H9 (cell line): ENCODE measurements at regions not wholly inside any gene's neighbourhood (a gene's known extent, or its start where the extent isn't known, plus 50 kb on each side); places are given as distances from the start of the nearest gene placed in this dataset.

Experiments used
- DNase-seq: peaks from one replicate; pipeline ENCODE4 v3.0.0-alpha.2; 2017
- H2AFZ ChIP-seq: one replicate; pipeline ENCODE4 v1.6.1; 2013; ENCODE audit warnings: mild to moderate bottlenecking, low read length, control low read depth, moderate library complexity
- H2AK5ac ChIP-seq: 2 replicates; pipeline ENCODE4 v1.6.1; 2013; ENCODE audit warnings: low read length, control low read depth, mixed read lengths; ENCODE audit not compliant: insufficient read length
- H2BK120ac ChIP-seq: one replicate; pipeline ENCODE4 v1.6.1; 2013; ENCODE audit warnings: low read depth, mild to moderate bottlenecking, low read length, control low read depth, inconsistent platforms; ENCODE audit not compliant: poor library complexity, severe bottlenecking
- H2BK12ac ChIP-seq: 2 replicates; pipeline ENCODE4 v1.6.1; 2013; ENCODE audit warnings: low read length, control low read depth, mixed read lengths, low read depth; ENCODE audit not compliant: insufficient read length
- H2BK15ac ChIP-seq: 2 replicates; pipeline ENCODE4 v1.6.1; 2013; ENCODE audit warnings: low read depth, low read length, control low read depth
- H2BK20ac ChIP-seq: one replicate; pipeline ENCODE4 v1.6.1; 2013; ENCODE audit warnings: low read depth, mild to moderate bottlenecking, low read length, control low read depth, inconsistent platforms; ENCODE audit not compliant: poor library complexity, severe bottlenecking
- H2BK5ac ChIP-seq: 2 replicates; pipeline ENCODE4 v1.6.1; 2013; ENCODE audit warnings: low read length, control low read depth, mixed read lengths; ENCODE audit not compliant: insufficient read length
- H3K14ac ChIP-seq: 2 replicates; pipeline ENCODE4 v1.6.1; 2013; ENCODE audit warnings: low read length, control low read depth; ENCODE audit not compliant: insufficient read depth
- H3K18ac ChIP-seq: 2 replicates; pipeline ENCODE4 v1.6.1; 2013; ENCODE audit warnings: low read depth, mild to moderate bottlenecking, mixed read lengths, low read length, control low read depth; ENCODE audit not compliant: insufficient read length
- H3K23ac ChIP-seq: 2 replicates; pipeline ENCODE4 v1.6.1; 2013; ENCODE audit warnings: low read length, control low read depth, mixed read lengths, low read depth; ENCODE audit not compliant: insufficient read length
- H3K23me2 ChIP-seq: 2 replicates; pipeline ENCODE4 v1.6.1; 2013; ENCODE audit warnings: low read depth, mild to moderate bottlenecking, mixed read lengths, low read length, control low read depth; ENCODE audit not compliant: insufficient read length, poor library complexity, severe bottlenecking
- H3K27ac ChIP-seq: 2 replicates; pipeline ENCODE4 v1.5.1; 2013; ENCODE audit warnings: low read length, control low read depth, mixed read lengths, low read depth; ENCODE audit not compliant: insufficient read length
- H3K27me3 ChIP-seq: 2 replicates; pipeline ENCODE4 v1.6.1; 2013; ENCODE audit warnings: low read length, control low read depth, inconsistent platforms; ENCODE audit not compliant: insufficient read depth
- H3K4ac ChIP-seq: 2 replicates; pipeline ENCODE4 v1.6.1; 2013; ENCODE audit warnings: low read depth, mild to moderate bottlenecking, control low read depth, inconsistent platforms, low read length, moderate library complexity
- H3K4me1 ChIP-seq: 2 replicates; pipeline ENCODE4 v1.6.1; 2013; ENCODE audit warnings: low read length, control low read depth, inconsistent platforms; ENCODE audit not compliant: insufficient read depth
- H3K4me2 ChIP-seq: 2 replicates; pipeline ENCODE4 v1.6.1; 2013; ENCODE audit warnings: low read length, control low read depth, mixed read lengths; ENCODE audit not compliant: insufficient read length, insufficient read depth
- H3K56ac ChIP-seq: 2 replicates; pipeline ENCODE4 v1.6.1; 2013; ENCODE audit warnings: low read depth, mild to moderate bottlenecking, mixed read lengths, low read length, control low read depth; ENCODE audit not compliant: insufficient read length
- H3K79me1 ChIP-seq: 2 replicates; pipeline ENCODE4 v1.6.1; 2013; ENCODE audit warnings: low read depth, mild to moderate bottlenecking, moderate library complexity, low read length, control low read depth, inconsistent platforms; ENCODE audit not compliant: insufficient read depth, poor library complexity, severe bottlenecking
- H3K79me2 ChIP-seq: 2 replicates; pipeline ENCODE4 v1.6.1; 2013; ENCODE audit warnings: low read length, control low read depth, inconsistent platforms; ENCODE audit not compliant: insufficient read depth
- H3K9ac ChIP-seq: 2 replicates; pipeline ENCODE4 v1.6.1; 2013; ENCODE audit warnings: low read length, control low read depth, mixed read lengths; ENCODE audit not compliant: insufficient read length; ENCODE audit errors: extremely low read depth
- H3K9me3 ChIP-seq: one replicate; pipeline ENCODE4 v1.6.1; 2013; ENCODE audit warnings: low read depth, low read length, inconsistent platforms; ENCODE audit not compliant: control insufficient read depth
- H3T11ph ChIP-seq: one replicate; pipeline ENCODE4 v1.6.1; 2013; ENCODE audit warnings: mild to moderate bottlenecking, low read length, control low read depth, inconsistent platforms
- H4K20me1 ChIP-seq: one replicate; pipeline ENCODE4 v1.6.1; 2013; ENCODE audit not compliant: control insufficient read depth, insufficient read length, insufficient read depth
- H4K5ac ChIP-seq: 2 replicates; pipeline ENCODE4 v1.6.1; 2013; ENCODE audit warnings: low read depth, mild to moderate bottlenecking, mixed read lengths, low read length, control low read depth; ENCODE audit not compliant: insufficient read length
- H4K8ac ChIP-seq: replicated peaks from 2 replicates; pipeline ENCODE4 v1.6.1; 2013; ENCODE audit warnings: low read length, control low read depth, mixed read lengths, low read depth; ENCODE audit not compliant: insufficient read length
- H4K91ac ChIP-seq: 2 replicates; pipeline ENCODE4 v1.6.1; 2013; ENCODE audit warnings: low read depth, mild to moderate bottlenecking, moderate library complexity, mixed read lengths, low read length, control low read depth; ENCODE audit not compliant: insufficient read length
- H3K27ac Mint-ChIP-seq, 3 experiments: 2 replicates in 2 of 3; 3 replicates in 1 of 3; pipeline ENCODE4 v1.8.0; 2020 to 2021; ENCODE audit warnings: mixed read lengths in 3 of 3, mild to moderate bottlenecking in 1 of 3, moderate library complexity in 1 of 3
- H3K27me3 Mint-ChIP-seq: 2 replicates; pipeline ENCODE4 v1.8.0; 2021; ENCODE audit warnings: low read depth, mild to moderate bottlenecking, moderate library complexity, mixed read lengths
- H3K36me3 Mint-ChIP-seq, 3 experiments: 2 replicates in 2 of 3; 3 replicates in 1 of 3; pipeline ENCODE4 v1.8.0; 2020 to 2021; ENCODE audit warnings: low read depth in 3 of 3, mixed read lengths in 3 of 3; ENCODE audit not compliant: insufficient read depth in 1 of 3
- H3K4me1 Mint-ChIP-seq, 2 experiments: 2 replicates each; pipeline ENCODE4 v1.8.0; 2020; ENCODE audit warnings: mixed read lengths in 2 of 2
- H3K4me3 Mint-ChIP-seq, 2 experiments: 2 replicates in 1 of 2; 3 replicates in 1 of 2; pipeline ENCODE4 v1.8.0; 2020 to 2021; ENCODE audit warnings: mild to moderate bottlenecking in 2 of 2, mixed read lengths in 2 of 2, moderate library complexity in 1 of 2
- H3K9me3 Mint-ChIP-seq, 2 experiments: 2 replicates in 1 of 2; 3 replicates in 1 of 2; pipeline ENCODE4 v1.8.0; 2020; ENCODE audit warnings: mild to moderate bottlenecking in 2 of 2, mixed read lengths in 2 of 2, moderate library complexity in 1 of 2
- CTCF ChIP-seq: fragments of 200-600 bp; sonication (generic); conservative IDR thresholded peaks from 3 replicates; pipeline ENCODE4 v1.8.0; 2021; ENCODE audit warnings: antibody characterized with exemption, mild to moderate bottlenecking
- WGBS: extraction: QIAGEN DNeasy Blood & Tissue Kit; methylation state at CpG from one replicate; pipeline ENCODE4 v1.1.7; 2013; ENCODE audit warnings: missing lambda C conversion rate, low lambda C conversion rate, mixed read lengths; ENCODE audit not compliant: insufficient read length; ENCODE audit errors: extremely low coverage; 5-methylcytosine and 5-hydroxymethylcytosine counted together

DNA sequence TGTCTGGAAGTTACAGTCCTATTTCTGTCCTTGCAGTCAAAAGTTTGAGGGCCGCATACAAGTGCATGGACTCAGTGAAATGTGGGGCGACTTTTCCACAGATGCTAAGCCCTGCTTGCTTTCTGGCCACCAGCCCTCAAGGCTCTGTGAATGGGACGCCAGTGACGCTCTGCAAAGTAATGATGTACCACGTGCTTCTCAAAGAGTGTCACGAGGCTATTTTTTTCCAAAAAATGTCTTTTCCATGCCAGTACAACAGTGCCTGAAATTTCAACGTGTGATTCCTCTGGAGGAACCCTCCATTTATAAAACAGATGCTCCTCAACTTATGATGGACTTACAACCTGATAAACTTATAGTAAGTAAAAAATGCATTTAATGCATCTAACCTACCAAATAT is 281.8 kb upstream of the CRBN start:
- H3K9ac ChIP-seq = no peak overlapping the region
- H3K9me3 Mint-ChIP-seq = no peaks in the 10 kb centered on the region; a peak in 1 of 5 replicates
- no peak overlapping the region for H3K18ac ChIP-seq
- no peak overlapping the region for H4K5ac ChIP-seq
- H3K4ac ChIP-seq = no peak overlapping the region
- no peak overlapping the region for H3K27ac ChIP-seq
- H4K8ac ChIP-seq = no peak overlapping the region
- no peak overlapping the region for H2BK120ac ChIP-seq
- no peaks in the 10 kb centered on the region for H3K27me3 ChIP-seq
- no peak overlapping the region for H3K56ac ChIP-seq
- H3K14ac ChIP-seq = no peak overlapping the region
- no peak overlapping the region for H3K23ac ChIP-seq
- no peak overlapping the region for H2BK5ac ChIP-seq
- H3T11ph ChIP-seq = no peak overlapping the region
- H3K9me3 ChIP-seq = no peaks in the 10 kb centered on the region
- H3K79me1 ChIP-seq = no peaks in the 10 kb centered on the region
- no peak overlapping the region for H3K4me2 ChIP-seq
- H4K20me1 ChIP-seq = no peaks in the 10 kb centered on the region
- no peak overlapping the region for H2BK12ac ChIP-seq
- no peak overlapping the region for H2BK20ac ChIP-seq
- no peaks in the 10 kb centered on the region for H3K23me2 ChIP-seq
- H2BK15ac ChIP-seq = no peak overlapping the region
- H3K36me3 Mint-ChIP-seq = no peaks in the 10 kb centered on the region
- H3K4me1 Mint-ChIP-seq = peaks cover 5 to 16% of the 10 kb centered on the region in 2 experiments; a peak in 2 of 4 replicates
- no peak for TF ChIP-seq CTCF
- H3K27ac Mint-ChIP-seq = no peak overlapping the region
- no peak overlapping the region for H4K91ac ChIP-seq
- H2AFZ ChIP-seq = no peak overlapping the region
- DNase-seq = no peak
- H3K4me1 ChIP-seq = no peaks in the 10 kb centered on the region
- H3K27me3 Mint-ChIP-seq = no peaks in the 10 kb centered on the region; the same call in 1 of the 2 replicates
- no peak overlapping the region for H3K4me3 Mint-ChIP-seq
- H2AK5ac ChIP-seq = no peak overlapping the region
- WGBS = no CpG with 5 or more reads among the region's 7 CpGs
- no peaks in the 10 kb centered on the region for H3K79me2 ChIP-seq
